ENCODE measurements at regions not wholly inside any gene's neighbourhood (a gene's known extent, or its start where the extent isn't known, plus 50 kb on each side); places are given as distances from the start of the nearest gene placed in this dataset.
"Not testable (repeated sequence)": the region's sequence is repeated elsewhere in the genome, so short reads cannot be mapped to it uniquely, and the experiment has no call there.

GRCh38 chr21:25531538-25532250, 75.6 kb downstream of the MRPL39 start:
- H4K91ac ChIP-seq (replicated peaks; ENCODE audit: insufficient read length, low read length): not testable (repeated sequence)

More at GRCh38 chr21:25531538-25532250, 75.6 kb downstream of the MRPL39 start:
- CTCF ChIA-PET (ENCODE audit: partially characterized antibody): interaction anchor here (0.6 kb wide), 1 partner anchor 875 kb away, joined by 3 read pairs; no protein-coding TSS in a partner anchor
- H2AFZ ChIP-seq (ENCODE audit: low read length); H2BK20ac ChIP-seq (ENCODE audit: low read length); H3K14ac ChIP-seq (ENCODE audit: insufficient read length); H3K56ac ChIP-seq (replicated peaks; ENCODE audit: insufficient read length, low read depth, low read length); FAIRE-seq; H3K4me2 ChIP-seq (ENCODE audit: insufficient read depth in 1 of 2, low read depth in 2 of 2, low read length in 2 of 2); H3K27ac ChIP-seq (ENCODE audit: low read depth, low read length); H2BK5ac ChIP-seq (ENCODE audit: low read depth, low read length); H3K9me3 ChIP-seq (ENCODE audit: insufficient read depth in 2 of 2, low read depth in 1 of 2, low read length in 1 of 2); H3K18ac ChIP-seq (ENCODE audit: extremely low read depth, low read length); H3K79me2 ChIP-seq (ENCODE audit: control insufficient read depth in 1 of 2, insufficient read depth in 2 of 2, low read length in 2 of 2); POLR2A ChIA-PET (ENCODE audit: partially characterized antibody); H4K8ac ChIP-seq (ENCODE audit: extremely low read depth, insufficient read depth, low read length); H3K27me3 ChIP-seq (replicated peaks in 1 of 4; ENCODE audit: control insufficient read depth in 3 of 4, extremely low read depth in 1 of 4, insufficient read depth in 3 of 4, low read length in 3 of 4); H2AK5ac ChIP-seq (ENCODE audit: low read depth, low read length); H3K4me1 ChIP-seq (replicated peaks in 1 of 4; ENCODE audit: control insufficient read depth in 3 of 4, insufficient read depth in 4 of 4, low read length in 3 of 4); H3K23ac ChIP-seq (ENCODE audit: insufficient read length); H3K23me2 ChIP-seq (ENCODE audit: low read depth, low read length); H3K4me3 ChIP-seq (ENCODE audit: extremely low read depth in 1 of 4, insufficient read depth in 2 of 4, low read depth in 3 of 4, low read length in 4 of 4); H3K4ac ChIP-seq (replicated peaks; ENCODE audit: insufficient read length, low read depth, low read length); H3K36me3 ChIP-seq (ENCODE audit: control insufficient read depth in 2 of 4, insufficient read depth in 4 of 4, low read length in 3 of 4); H4K5ac ChIP-seq (ENCODE audit: insufficient read length, low read depth, low read length); H3K79me1 ChIP-seq (ENCODE audit: low read depth, low read length); DNase-seq (ENCODE audit: low read depth in 1 of 2, low spot score in 2 of 2); H4K20me1 ChIP-seq (replicated peaks in 1 of 2; ENCODE audit: control insufficient read depth in 1 of 2, insufficient read depth in 2 of 2, low read length in 2 of 2); H2BK120ac ChIP-seq (replicated peaks; ENCODE audit: low read depth, low read length); H2BK15ac ChIP-seq (ENCODE audit: low read length); H3K9ac ChIP-seq (replicated peaks in 1 of 4; ENCODE audit: extremely low read depth in 1 of 4, low read depth in 3 of 4, low read length in 3 of 4); H2BK12ac ChIP-seq (ENCODE audit: low read depth, low read length): not testable (repeated sequence)
- WGBS, 2 experiments (ENCODE audit: extremely low coverage in 1 of 2, insufficient coverage in 1 of 2, insufficient read length in 1 of 2, insufficient replicate concordance in 2 of 2, low coverage in 1 of 2, low lambda C conversion rate in 2 of 2, missing lambda C conversion rate in 1 of 2): 94% methylated on average over 12 of the region's 12 CpGs; no CpG with 5 or more reads in 1 of the 2 experiments
